DOHH2 (cell line): ENCODE measurements at regions not wholly inside any gene's neighbourhood (a gene's known extent, or its start where the extent isn't known, plus 50 kb on each side); places are given as distances from the start of the nearest gene placed in this dataset.

Experiments used
- H3F3A ChIP-seq: fragments of 200-600 bp; sonication (generic), shearing (Covaris generic); 2 replicates; pipeline ENCODE4 v1.6.0; 2016; ENCODE audit warnings: antibody characterized with exemption, mild to moderate bottlenecking; ENCODE audit not compliant: control insufficient read depth, insufficient read depth
- H3K27ac ChIP-seq: fragments of 200-600 bp; sonication (generic); 2 replicates; pipeline ENCODE4 v1.5.1; 2014; ENCODE audit warnings: low read depth, mild to moderate bottlenecking, low read length, moderate library complexity
- H3K27me3 ChIP-seq: fragments of 200-600 bp; sonication (generic); 2 replicates; pipeline ENCODE4 v1.6.1; 2014; ENCODE audit warnings: mild to moderate bottlenecking, low read length, mixed read lengths; ENCODE audit not compliant: control insufficient read depth
- H3K36me3 ChIP-seq: fragments of 200-600 bp; sonication (generic); 2 replicates; pipeline ENCODE4 v1.6.1; 2014; ENCODE audit warnings: mild to moderate bottlenecking, low read length, moderate library complexity, mixed read lengths; ENCODE audit not compliant: control insufficient read depth
- H3K4me1 ChIP-seq: fragments of 200-600 bp; sonication (generic); 2 replicates; pipeline ENCODE4 v1.6.1; 2014; ENCODE audit warnings: mild to moderate bottlenecking, low read length, mixed read lengths; ENCODE audit not compliant: control insufficient read depth
- H3K4me2 ChIP-seq: fragments of 200-600 bp; sonication (generic); 2 replicates; pipeline ENCODE4 v1.6.0; 2014; ENCODE audit warnings: mild to moderate bottlenecking, low read length, moderate library complexity
- H3K4me3 ChIP-seq: fragments of 200-600 bp; sonication (generic); 2 replicates; pipeline ENCODE4 v1.5.1; 2014; ENCODE audit warnings: mild to moderate bottlenecking, low read length, mixed read lengths
- H3K79me2 ChIP-seq: fragments of 200-600 bp; sonication (generic); 2 replicates; pipeline ENCODE4 v1.6.1; 2014; ENCODE audit warnings: mild to moderate bottlenecking, low read length, mixed read lengths; ENCODE audit not compliant: control insufficient read depth
- H3K9me2 ChIP-seq: fragments of 200-600 bp; sonication (generic); replicated peaks from 2 replicates; pipeline ENCODE4 v1.6.1; 2014; ENCODE audit warnings: mild to moderate bottlenecking, low read length, mixed read lengths; ENCODE audit not compliant: control insufficient read depth
- H3K9me3 ChIP-seq: fragments of 200-600 bp; sonication (generic); 2 replicates; pipeline ENCODE4 v1.6.1; 2014; ENCODE audit warnings: antibody characterized with exemption, low read length, mixed read lengths; ENCODE audit not compliant: control insufficient read depth, insufficient read depth
- H4K20me1 ChIP-seq: fragments of 200-600 bp; sonication (generic); 2 replicates; pipeline ENCODE4 v1.6.0; 2014; ENCODE audit warnings: low read depth, mild to moderate bottlenecking, antibody characterized with exemption, low read length, moderate library complexity; ENCODE audit not compliant: control insufficient read depth, insufficient read depth
- EZH2phosphoT487 ChIP-seq: fragments of 200-600 bp; sonication (generic); IDR thresholded peaks from 2 replicates; pipeline ENCODE4 v1.6.1; 2017; ENCODE audit warnings: borderline replicate concordance, mild to moderate bottlenecking, antibody characterized with exemption, low read length, moderate library complexity, mixed read lengths
- TF ChIP-seq, protein P1 (sequence below): fragments of 200-600 bp; sonication (generic); IDR thresholded peaks from one replicate; pipeline ENCODE4 v1.5.1; 2014; ENCODE audit warnings: antibody characterized with exemption, mild to moderate bottlenecking, low read depth, low read length; ENCODE audit not compliant: poor library complexity, severe bottlenecking

DNA sequence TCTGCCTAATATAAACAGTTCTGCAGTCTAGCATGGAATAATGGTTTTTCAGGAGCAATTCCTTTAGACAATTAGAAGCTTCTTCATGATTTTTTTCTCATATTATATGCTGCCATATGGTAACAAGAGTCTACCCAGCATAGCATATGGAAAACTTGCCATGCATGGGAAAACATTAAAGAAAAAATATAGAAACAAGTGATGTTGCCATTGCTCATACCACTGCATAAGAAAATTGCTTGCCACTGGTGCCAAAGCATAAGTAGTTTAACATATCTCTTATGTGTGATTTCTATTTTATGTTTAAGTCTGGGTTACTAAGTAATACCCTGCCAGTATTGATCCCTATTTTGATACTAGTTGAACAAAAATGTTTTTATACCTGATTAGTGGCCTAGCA, 171.2 kb downstream of the CCDC59 start:
- Histone ChIP-seq H3K9me3 (no peaks in the 10 kb centered on the region), H3K79me2 (no peaks in the 10 kb centered on the region), H3K4me1 (no peaks in the 10 kb centered on the region), H3K27ac (no peak overlapping the region), H3F3A (no peaks in the 10 kb centered on the region), H3K36me3 (no peaks in the 10 kb centered on the region), H3K9me2 (no peaks in the 10 kb centered on the region), H4K20me1 (no peaks in the 10 kb centered on the region), H3K27me3 (no peaks in the 10 kb centered on the region), H3K4me2 (no peak overlapping the region), H3K4me3 (no peak overlapping the region)
- no peak for TF ChIP-seq EZH2phosphoT487
- TF ChIP-seq, protein P1, sequence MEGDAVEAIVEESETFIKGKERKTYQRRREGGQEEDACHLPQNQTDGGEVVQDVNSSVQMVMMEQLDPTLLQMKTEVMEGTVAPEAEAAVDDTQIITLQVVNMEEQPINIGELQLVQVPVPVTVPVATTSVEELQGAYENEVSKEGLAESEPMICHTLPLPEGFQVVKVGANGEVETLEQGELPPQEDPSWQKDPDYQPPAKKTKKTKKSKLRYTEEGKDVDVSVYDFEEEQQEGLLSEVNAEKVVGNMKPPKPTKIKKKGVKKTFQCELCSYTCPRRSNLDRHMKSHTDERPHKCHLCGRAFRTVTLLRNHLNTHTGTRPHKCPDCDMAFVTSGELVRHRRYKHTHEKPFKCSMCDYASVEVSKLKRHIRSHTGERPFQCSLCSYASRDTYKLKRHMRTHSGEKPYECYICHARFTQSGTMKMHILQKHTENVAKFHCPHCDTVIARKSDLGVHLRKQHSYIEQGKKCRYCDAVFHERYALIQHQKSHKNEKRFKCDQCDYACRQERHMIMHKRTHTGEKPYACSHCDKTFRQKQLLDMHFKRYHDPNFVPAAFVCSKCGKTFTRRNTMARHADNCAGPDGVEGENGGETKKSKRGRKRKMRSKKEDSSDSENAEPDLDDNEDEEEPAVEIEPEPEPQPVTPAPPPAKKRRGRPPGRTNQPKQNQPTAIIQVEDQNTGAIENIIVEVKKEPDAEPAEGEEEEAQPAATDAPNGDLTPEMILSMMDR: no peak

GRCh38 chr12:82186282-82186681, 171.9 kb downstream of the CCDC59 start:
- Histone ChIP-seq H3K27me3 (no peaks in the 10 kb centered on the region), H3F3A (no peaks in the 10 kb centered on the region), H3K27ac (no peak overlapping the region), H3K9me3 (no peaks in the 10 kb centered on the region), H3K4me2 (no peak overlapping the region), H3K36me3 (no peaks in the 10 kb centered on the region), H3K79me2 (no peaks in the 10 kb centered on the region), H3K9me2 (no peaks in the 10 kb centered on the region), H3K4me3 (no peak overlapping the region), H3K4me1 (no peaks in the 10 kb centered on the region), H4K20me1 (no peaks in the 10 kb centered on the region)
- TF ChIP-seq EZH2phosphoT487: no peak
- TF ChIP-seq, protein P1: no peak

DNA sequence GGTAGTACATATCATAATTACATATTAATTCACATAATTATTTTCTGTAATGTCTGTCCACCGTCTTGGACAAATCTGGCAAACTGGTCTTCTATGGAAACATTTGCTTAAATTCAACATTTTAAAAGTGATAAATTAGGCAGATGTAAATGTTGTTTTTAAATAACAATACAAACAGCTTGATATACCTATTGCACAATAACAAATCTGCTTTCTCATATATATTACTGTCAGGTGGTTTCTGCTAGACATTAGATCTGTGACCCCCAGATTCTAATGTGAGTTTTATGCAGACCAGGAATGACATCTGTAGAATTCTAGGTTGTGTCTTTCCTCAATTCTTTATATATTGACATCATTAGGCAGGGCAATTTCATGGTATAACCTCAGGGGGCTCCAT, 173.3 kb downstream of the CCDC59 start:
- H3F3A ChIP-seq: no peaks in the 10 kb centered on the region
- TF ChIP-seq EZH2phosphoT487: no peak
- TF ChIP-seq, protein P1: no peak
- H3K27me3 ChIP-seq: no peaks in the 10 kb centered on the region
- H3K9me2 ChIP-seq: no peaks in the 10 kb centered on the region
- no peaks in the 10 kb centered on the region for H3K79me2 ChIP-seq
- no peak overlapping the region for H3K4me3 ChIP-seq
- H3K4me2 ChIP-seq: no peak overlapping the region
- no peaks in the 10 kb centered on the region for H4K20me1 ChIP-seq
- H3K9me3 ChIP-seq: no peaks in the 10 kb centered on the region
- H3K36me3 ChIP-seq: no peaks in the 10 kb centered on the region
- H3K4me1 ChIP-seq: no peaks in the 10 kb centered on the region
- no peak overlapping the region for H3K27ac ChIP-seq

DNA sequence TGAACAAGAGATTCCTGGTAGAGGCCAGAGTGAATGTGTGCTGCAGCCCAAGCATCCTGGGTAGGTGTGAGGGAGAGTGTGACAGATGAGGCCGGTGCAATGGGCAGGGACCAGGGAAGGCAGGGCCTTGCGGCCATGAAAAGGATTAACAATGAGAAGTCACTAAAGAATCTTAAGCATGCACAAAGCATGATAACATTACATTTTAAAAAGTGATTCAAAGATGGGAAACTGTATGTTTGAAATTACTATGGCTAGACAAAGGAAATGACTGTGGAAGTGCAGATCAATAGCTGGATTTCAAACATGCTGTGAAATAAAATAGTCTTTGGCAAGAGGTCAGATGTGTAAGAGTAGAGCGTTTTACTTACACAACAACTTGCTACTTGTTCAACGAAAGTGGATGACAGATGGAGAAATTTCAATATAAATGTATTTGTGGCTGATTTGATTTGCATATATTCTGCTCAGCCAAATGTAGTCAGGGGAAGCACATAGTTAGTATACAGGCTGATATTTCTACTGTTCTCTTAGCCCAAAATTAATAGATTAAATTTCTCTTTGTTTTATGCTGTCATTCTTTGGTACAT, 175.5 kb downstream of the CCDC59 start:
- H3F3A ChIP-seq: no peaks in the 10 kb centered on the region
- no peak overlapping the region for H3K4me2 ChIP-seq
- no peaks in the 10 kb centered on the region for H3K27me3 ChIP-seq
- H3K9me3 ChIP-seq: no peaks in the 10 kb centered on the region
- H3K9me2 ChIP-seq: no peaks in the 10 kb centered on the region
- H3K4me1 ChIP-seq: no peaks in the 10 kb centered on the region
- no peak overlapping the region for H3K27ac ChIP-seq
- no peak overlapping the region for H3K4me3 ChIP-seq
- TF ChIP-seq, protein P1: no peak
- TF ChIP-seq EZH2phosphoT487: no peak
- H3K36me3 ChIP-seq: no peaks in the 10 kb centered on the region
- H4K20me1 ChIP-seq: no peaks in the 10 kb centered on the region
- no peaks in the 10 kb centered on the region for H3K79me2 ChIP-seq
